Glutamatergic neuron (in vitro differentiated cells): ENCODE measurements at regions not wholly inside any gene's neighbourhood (a gene's known extent, or its start where the extent isn't known, plus 50 kb on each side); places are given as distances from the start of the nearest gene placed in this dataset.

Experiments
- DNase-seq: peaks from one replicate; pipeline ENCODE4 v3.0.0; 2022
- H3K27ac Mint-ChIP-seq: one replicate; pipeline ENCODE4 v1.8.0; 2020; ENCODE audit warnings: mild to moderate bottlenecking, mixed read lengths, inconsistent platforms; ENCODE audit not compliant: unreplicated experiment
- H3K27me3 Mint-ChIP-seq: one replicate; pipeline ENCODE4 v1.8.0; 2020; ENCODE audit warnings: mild to moderate bottlenecking, moderate library complexity, mixed read lengths, inconsistent platforms; ENCODE audit not compliant: unreplicated experiment
- H3K36me3 Mint-ChIP-seq: one replicate; pipeline ENCODE4 v1.8.0; 2020; ENCODE audit warnings: mild to moderate bottlenecking, mixed read lengths, inconsistent platforms; ENCODE audit not compliant: unreplicated experiment
- H3K4me1 Mint-ChIP-seq: one replicate; pipeline ENCODE4 v1.8.0; 2020; ENCODE audit warnings: mild to moderate bottlenecking, low read depth, mixed read lengths, inconsistent platforms; ENCODE audit not compliant: unreplicated experiment
- H3K4me3 Mint-ChIP-seq: one replicate; pipeline ENCODE4 v1.8.0; 2020; ENCODE audit warnings: mild to moderate bottlenecking, mixed read lengths, inconsistent platforms; ENCODE audit not compliant: unreplicated experiment
- H3K9me3 Mint-ChIP-seq: one replicate; pipeline ENCODE4 v1.8.0; 2020; ENCODE audit warnings: mild to moderate bottlenecking, moderate library complexity, mixed read lengths, inconsistent platforms; ENCODE audit not compliant: unreplicated experiment
- TF ChIP-seq, protein P1 (sequence below): fragments of 200-600 bp; sonication (generic); IDR thresholded peaks from one replicate; pipeline ENCODE4 v1.5.0; 2021; ENCODE audit not compliant: partially characterized antibody, unreplicated experiment

DNA sequence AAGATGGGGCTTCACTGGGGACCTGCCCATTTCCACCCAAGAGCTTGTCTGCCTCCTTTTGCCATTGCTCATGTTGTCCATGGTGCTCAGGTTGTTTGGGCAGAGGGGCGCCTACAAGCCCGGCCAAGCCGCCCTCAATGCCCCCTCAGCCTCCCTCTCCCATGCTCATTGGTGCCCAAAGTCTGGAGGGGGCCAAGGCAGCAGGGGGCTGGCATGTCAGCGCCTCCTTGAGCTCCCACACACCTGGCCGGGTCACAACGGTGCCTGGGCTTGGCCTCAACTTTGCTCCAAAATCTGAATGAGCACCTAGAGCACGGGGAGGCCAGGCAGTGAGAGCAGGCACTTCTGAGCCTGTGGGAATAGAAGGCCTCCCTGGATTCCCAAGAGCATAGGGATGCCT lies 1598.8 kb downstream of the PCDH7 start:
- no peaks in the 10 kb centered on the region for H3K4me1 Mint-ChIP-seq
- peaks cover 2% of the 10 kb centered on the region for H3K27me3 Mint-ChIP-seq
- TF ChIP-seq, protein P1, sequence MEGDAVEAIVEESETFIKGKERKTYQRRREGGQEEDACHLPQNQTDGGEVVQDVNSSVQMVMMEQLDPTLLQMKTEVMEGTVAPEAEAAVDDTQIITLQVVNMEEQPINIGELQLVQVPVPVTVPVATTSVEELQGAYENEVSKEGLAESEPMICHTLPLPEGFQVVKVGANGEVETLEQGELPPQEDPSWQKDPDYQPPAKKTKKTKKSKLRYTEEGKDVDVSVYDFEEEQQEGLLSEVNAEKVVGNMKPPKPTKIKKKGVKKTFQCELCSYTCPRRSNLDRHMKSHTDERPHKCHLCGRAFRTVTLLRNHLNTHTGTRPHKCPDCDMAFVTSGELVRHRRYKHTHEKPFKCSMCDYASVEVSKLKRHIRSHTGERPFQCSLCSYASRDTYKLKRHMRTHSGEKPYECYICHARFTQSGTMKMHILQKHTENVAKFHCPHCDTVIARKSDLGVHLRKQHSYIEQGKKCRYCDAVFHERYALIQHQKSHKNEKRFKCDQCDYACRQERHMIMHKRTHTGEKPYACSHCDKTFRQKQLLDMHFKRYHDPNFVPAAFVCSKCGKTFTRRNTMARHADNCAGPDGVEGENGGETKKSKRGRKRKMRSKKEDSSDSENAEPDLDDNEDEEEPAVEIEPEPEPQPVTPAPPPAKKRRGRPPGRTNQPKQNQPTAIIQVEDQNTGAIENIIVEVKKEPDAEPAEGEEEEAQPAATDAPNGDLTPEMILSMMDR: no peak
- H3K9me3 Mint-ChIP-seq: peaks cover 2% of the 10 kb centered on the region
- H3K4me3 Mint-ChIP-seq: no peak overlapping the region
- H3K36me3 Mint-ChIP-seq: no peaks in the 10 kb centered on the region
- DNase-seq: no peak
- no peak overlapping the region for H3K27ac Mint-ChIP-seq

DNA sequence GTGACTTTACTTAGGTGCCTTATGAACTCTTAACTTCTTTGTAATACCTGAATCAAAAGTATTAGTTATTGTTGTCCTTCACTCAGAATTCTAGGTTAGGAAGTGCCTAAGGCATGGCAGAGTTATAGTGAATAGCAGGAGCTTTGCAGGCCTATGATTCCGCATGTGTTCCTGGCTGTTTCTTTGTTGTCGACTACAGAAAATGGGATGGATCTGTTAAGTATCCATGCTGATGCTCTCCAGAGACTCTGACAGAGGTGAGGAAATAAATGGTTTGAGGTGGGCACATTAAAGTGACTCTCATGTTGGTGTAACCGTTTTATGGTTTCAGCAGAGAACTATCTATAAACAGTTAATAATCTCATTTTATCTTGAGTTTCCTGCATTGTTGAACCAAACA lies 1601.3 kb downstream of the PCDH7 start:
- H3K27me3 Mint-ChIP-seq: peaks cover 2% of the 10 kb centered on the region
- H3K9me3 Mint-ChIP-seq: peaks cover 4% of the 10 kb centered on the region
- H3K4me1 Mint-ChIP-seq: no peaks in the 10 kb centered on the region
- no peaks in the 10 kb centered on the region for H3K36me3 Mint-ChIP-seq
- no peak overlapping the region for H3K4me3 Mint-ChIP-seq
- TF ChIP-seq, protein P1: no peak
- DNase-seq: no peak
- H3K27ac Mint-ChIP-seq: no peak overlapping the region

DNA sequence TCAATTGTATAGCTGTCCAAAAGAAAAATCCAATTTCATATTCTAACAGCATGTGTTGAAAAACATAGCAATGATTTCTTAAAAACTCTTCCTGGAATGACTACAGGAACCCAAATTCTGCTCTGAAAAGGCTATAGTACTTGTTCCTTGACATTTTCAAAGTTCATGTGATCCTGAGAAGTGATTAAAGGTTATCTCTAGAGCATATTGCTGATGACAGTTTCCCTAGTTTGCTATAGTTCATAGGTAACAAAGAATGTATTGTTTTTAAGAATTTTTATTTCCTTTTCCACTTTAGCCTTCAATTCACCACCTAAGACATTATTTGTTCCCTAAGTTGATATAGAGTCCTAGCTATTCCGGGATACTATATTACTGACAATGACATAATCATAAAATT lies 1614.6 kb downstream of the PCDH7 start:
- TF ChIP-seq, protein P1: no peak
- H3K4me3 Mint-ChIP-seq: no peak overlapping the region
- no peak for DNase-seq

DNA sequence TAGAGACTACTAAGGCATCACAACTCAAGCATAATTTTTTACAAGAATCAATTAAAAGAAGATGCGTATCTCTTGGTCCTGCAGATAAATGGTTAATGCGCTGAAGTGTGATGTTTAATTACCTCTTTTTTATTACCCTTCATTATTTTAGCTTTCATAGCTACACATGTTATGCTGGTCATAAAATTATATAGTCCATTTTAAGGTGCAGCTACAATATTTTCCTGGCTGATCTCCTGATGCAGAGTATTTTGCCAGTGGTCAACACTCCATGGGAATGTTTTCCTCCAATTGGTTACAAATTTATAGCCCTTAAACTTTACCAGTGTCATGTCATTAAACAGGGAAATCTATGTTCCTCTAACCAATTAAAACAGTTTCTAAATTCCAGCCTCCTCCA lies 1617.2 kb downstream of the PCDH7 start:
- DNase-seq: no peak
- H3K27ac Mint-ChIP-seq: no peak overlapping the region
- TF ChIP-seq, protein P1: no peak
- no peaks in the 10 kb centered on the region for H3K36me3 Mint-ChIP-seq
- no peaks in the 10 kb centered on the region for H3K27me3 Mint-ChIP-seq
- no peaks in the 10 kb centered on the region for H3K9me3 Mint-ChIP-seq
- H3K4me3 Mint-ChIP-seq: no peak overlapping the region
- no peaks in the 10 kb centered on the region for H3K4me1 Mint-ChIP-seq

More for the DNA sequence above, 1614.6 kb downstream of the PCDH7 start:
- no peaks in the 10 kb centered on the region for H3K9me3 Mint-ChIP-seq
- H3K36me3 Mint-ChIP-seq: no peaks in the 10 kb centered on the region
- H3K27ac Mint-ChIP-seq: no peak overlapping the region
- no peaks in the 10 kb centered on the region for H3K27me3 Mint-ChIP-seq
- H3K4me1 Mint-ChIP-seq: no peaks in the 10 kb centered on the region

DNA sequence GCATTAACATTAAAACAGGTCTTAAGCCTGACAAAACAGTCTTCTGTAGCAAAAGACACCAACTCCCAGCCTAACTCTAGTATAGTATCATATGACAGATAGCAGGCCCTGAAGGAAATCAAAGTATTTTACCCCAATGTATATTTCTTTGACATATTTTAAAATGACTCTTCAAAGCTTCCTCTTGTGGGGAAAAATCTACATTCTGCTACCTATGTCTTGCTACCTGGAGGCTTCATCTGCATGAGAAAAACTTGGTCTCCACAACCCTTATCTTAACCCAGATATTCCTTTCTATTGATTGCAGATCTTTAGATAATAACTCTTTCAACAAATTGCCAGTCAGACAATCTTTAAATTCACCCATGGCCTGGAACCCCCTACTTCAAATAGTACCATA lies 1620.4 kb downstream of the PCDH7 start:
- no peaks in the 10 kb centered on the region for H3K36me3 Mint-ChIP-seq
- TF ChIP-seq, protein P1: no peak
- DNase-seq: no peak
- no peaks in the 10 kb centered on the region for H3K4me1 Mint-ChIP-seq
- H3K9me3 Mint-ChIP-seq: no peaks in the 10 kb centered on the region
- no peaks in the 10 kb centered on the region for H3K27me3 Mint-ChIP-seq
- H3K4me3 Mint-ChIP-seq: no peak overlapping the region
- no peak overlapping the region for H3K27ac Mint-ChIP-seq
